ENCODE measurements at regions not wholly inside any gene's neighbourhood (a gene's known extent, or its start where the extent isn't known, plus 50 kb on each side); places are given as distances from the start of the nearest gene placed in this dataset.

GRCh38 chrX:39973810-39974209, 123.9 kb downstream of the BCOR start (continued):
- no peak for TF ChIP-seq ZNF558 (tag by site-specific recombination; IDR thresholded peaks at IDR 0.05)
- TF ChIP-seq ZNF404 (tag by site-specific recombination; IDR thresholded peaks at IDR 0.05), result no peak
- no peak for TF ChIP-seq ZNF837 (tag by site-specific recombination; IDR thresholded peaks at IDR 0.05)
- no peak for TF ChIP-seq ZNF544 (tag by site-specific recombination; IDR thresholded peaks at IDR 0.05)
- no peak for TF ChIP-seq EGR2 (tag by site-specific recombination; IDR thresholded peaks at IDR 0.05; ENCODE audit: low read depth)
- TF ChIP-seq FEZF1 (tag by site-specific recombination; IDR thresholded peaks at IDR 0.05), result no peak
- no peak for TF ChIP-seq ZBTB11 (tag by site-specific recombination; conservative IDR thresholded peaks at IDR 0.05; ENCODE audit: low read depth)
- TF ChIP-seq ZNF248 (tag by site-specific recombination; IDR thresholded peaks at IDR 0.05), result no peak
- no peak for TF ChIP-seq ZNF19 (tag by site-specific recombination; IDR thresholded peaks at IDR 0.05; ENCODE audit: low read depth)
- TF ChIP-seq ZNF747 (tag by site-specific recombination; IDR thresholded peaks at IDR 0.05), result no peak

GRCh38 chrX:39974270-39974669, 123.5 kb downstream of the BCOR start:
- no peak overlapping the region for H3K27ac ChIP-seq (ENCODE audit: extremely low read depth, low read depth, low read length)
- no peaks in the 10 kb centered on the region for H3K36me3 ChIP-seq (ENCODE audit: control insufficient read depth in 2 of 2, insufficient read depth in 1 of 2, low read length in 2 of 2)
- CTCF ChIA-PET, result no interaction called here
- no peaks in the 10 kb centered on the region for H3K4me1 ChIP-seq (ENCODE audit: control insufficient read depth, insufficient read depth, low read length)
- TF ChIP-seq ZNF521 (tag by site-specific recombination; IDR thresholded peaks at IDR 0.05) (no peak), HOXD13 (CRISPR knock-in tag; IDR thresholded peaks at IDR 0.05; ENCODE audit: borderline replicate concordance) (no peak), ZNF398 (tag by site-specific recombination; IDR thresholded peaks at IDR 0.05) (no peak), ZNF707 (tag by site-specific recombination; IDR thresholded peaks at IDR 0.05) (no peak), BCL11B (tag by site-specific recombination; IDR thresholded peaks at IDR 0.05; ENCODE audit: low read depth) (no peak), ZNF350 (tag by site-specific recombination; IDR thresholded peaks at IDR 0.05) (no peak)
- POLR2A ChIA-PET, result no interaction called here
- H3K9me3 ChIP-seq (ENCODE audit: control insufficient read depth, insufficient read depth, low read depth, low read length), result no peaks in the 10 kb centered on the region
- H3K4me3 ChIP-seq (ENCODE audit: low read depth, low read length), result no peak overlapping the region

GRCh38 chrX:39975101-39975925, 122.4 kb downstream of the BCOR start:
- no peak overlapping the region for H3K4me3 ChIP-seq (ENCODE audit: low read depth, low read length)
- CTCF ChIA-PET, result no interaction called here
- no peaks in the 10 kb centered on the region for H3K4me1 ChIP-seq (ENCODE audit: control insufficient read depth, insufficient read depth, low read length)
- POLR2A ChIA-PET, result no interaction called here
- no peak overlapping the region for H3K27ac ChIP-seq (ENCODE audit: extremely low read depth, low read depth, low read length)
- no peaks in the 10 kb centered on the region for H3K9me3 ChIP-seq (ENCODE audit: control insufficient read depth, insufficient read depth, low read depth, low read length)
- H3K36me3 ChIP-seq (ENCODE audit: control insufficient read depth in 2 of 2, insufficient read depth in 1 of 2, low read length in 2 of 2), result no peaks in the 10 kb centered on the region
- no peak for TF ChIP-seq ZBTB49 (tag by site-specific recombination; IDR thresholded peaks at IDR 0.05; ENCODE audit: low read depth)
- TF ChIP-seq ZNF202 (tag by site-specific recombination; IDR thresholded peaks at IDR 0.05; ENCODE audit: borderline replicate concordance), result no peak
- no peak for TF ChIP-seq YY1 (tag by site-specific recombination; IDR thresholded peaks at IDR 0.05)
- no peak for TF ChIP-seq PRDM4 (tag by site-specific recombination; IDR thresholded peaks at IDR 0.05)
- TF ChIP-seq ZNF658 (tag by site-specific recombination; IDR thresholded peaks at IDR 0.05), result no peak
- TF ChIP-seq KLF1 (tag by site-specific recombination; IDR thresholded peaks at IDR 0.05), result peak; percentile 72
- TF ChIP-seq ZNF214 (tag by site-specific recombination; IDR thresholded peaks at IDR 0.05; ENCODE audit: borderline replicate concordance), result no peak

Measured in HEK293 (cell line).